Stimulated activated naive CD4-positive, alpha-beta T cell treated with Interleukin-2 at 50 U/mL for 16 hours (primary cell): ENCODE measurements at regions not wholly inside any gene's neighbourhood (a gene's known extent, or its start where the extent isn't known, plus 50 kb on each side); places are given as distances from the start of the nearest gene placed in this dataset.
A peak's percentile ranks its signal among the peaks of the same experiment; 100 is the strongest.

Source experiments
- DNase-seq: peaks from one replicate; lab custom pipeline; 2025; lab: John Stamatoyannopoulos, UW

DNA sequence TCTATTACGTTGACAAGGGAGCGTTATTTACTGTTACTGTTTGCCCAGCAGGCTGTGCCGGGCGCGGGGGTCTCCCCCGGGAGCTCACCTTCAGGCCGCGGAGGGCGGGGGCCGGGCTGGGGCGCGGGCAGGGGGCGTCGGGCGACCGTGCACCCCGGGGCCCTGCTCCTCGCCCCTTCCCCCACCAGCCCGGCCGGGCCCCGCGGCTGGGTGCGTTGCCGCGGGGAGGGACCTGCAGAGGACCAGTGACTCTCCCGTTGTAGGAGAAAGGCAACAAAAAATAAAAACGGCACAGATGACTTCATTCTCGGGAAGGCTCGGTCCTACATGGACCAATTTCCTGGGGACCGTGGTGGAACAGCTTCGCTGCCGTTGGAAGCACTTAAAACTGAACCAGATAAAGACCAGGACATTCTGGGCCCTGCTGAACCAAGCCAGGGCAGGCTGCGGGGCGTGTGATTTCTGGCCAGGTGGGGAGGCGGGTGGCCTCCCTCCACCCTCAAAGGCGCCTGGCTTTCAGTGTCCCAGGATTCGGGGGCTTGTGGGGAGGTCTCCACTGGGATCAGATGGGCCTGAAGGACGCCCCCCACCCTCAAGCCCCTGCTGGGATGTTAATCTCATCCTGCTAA, 57.4 kb downstream of the IGLL1 start:
- DNase-seq: no peak

DNA sequence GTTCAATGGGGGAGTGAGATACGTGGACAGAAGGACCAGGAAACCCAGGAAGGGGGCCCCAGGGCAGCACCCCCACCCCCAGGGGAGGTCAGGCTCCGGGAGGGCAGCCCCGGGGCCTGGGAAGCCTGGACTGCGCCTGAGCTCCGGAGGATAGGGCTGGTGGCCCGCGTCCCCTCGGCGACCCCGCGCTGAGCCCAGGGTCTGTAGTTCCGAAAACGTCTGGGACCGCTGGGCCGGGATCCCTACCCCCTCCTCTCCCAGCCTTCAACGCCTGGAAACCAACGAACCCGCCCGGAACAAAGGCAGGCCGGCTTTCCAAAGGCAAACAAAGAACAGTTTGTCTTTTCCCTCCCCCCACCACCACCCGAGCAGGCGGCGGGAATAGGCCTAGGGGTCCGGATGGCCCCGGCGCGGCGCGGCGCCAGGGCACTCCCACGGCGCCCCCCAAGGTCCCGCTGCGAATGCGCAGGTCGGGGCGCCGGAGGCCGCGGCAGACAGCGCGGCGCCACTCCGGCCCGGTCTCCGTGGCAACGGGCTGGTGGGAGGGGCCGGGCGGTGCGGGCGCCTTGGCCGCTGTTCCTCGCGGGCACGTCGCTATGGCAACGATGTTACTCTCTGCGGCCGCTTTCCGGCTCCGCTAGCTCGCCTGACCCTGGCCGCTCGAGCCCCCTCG, 58.5 kb downstream of the IGLL1 start:
- DNase-seq: peak; percentile 54

DNA sequence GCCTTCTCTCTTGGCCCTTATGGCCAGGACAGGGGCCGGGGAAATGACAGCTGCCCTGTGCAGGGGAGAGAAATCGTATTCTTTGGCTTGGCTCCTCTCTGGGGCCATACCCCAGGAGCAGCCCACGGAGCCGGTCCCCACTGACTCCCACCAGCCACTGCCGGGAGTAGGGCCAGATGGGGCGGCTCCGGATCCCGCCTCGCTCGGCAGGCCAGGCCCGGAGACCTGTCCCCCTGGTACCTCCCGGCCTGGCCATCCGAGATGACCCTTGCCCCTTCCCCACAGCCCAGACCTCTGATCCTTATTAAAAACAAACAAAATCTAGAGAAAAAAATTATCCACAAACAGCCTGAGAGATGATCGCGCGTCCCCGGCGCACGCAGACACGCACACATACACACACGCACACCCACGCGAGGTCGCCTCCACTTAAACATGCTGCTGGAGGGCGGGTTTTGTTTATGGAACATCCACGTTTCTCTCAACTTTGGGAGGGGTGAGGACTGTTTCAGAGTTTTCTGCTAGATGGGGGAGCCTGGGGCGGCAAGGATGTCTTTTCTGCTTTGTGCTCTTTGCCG, 59.1 kb downstream of the IGLL1 start:
- no peak for DNase-seq

DNA sequence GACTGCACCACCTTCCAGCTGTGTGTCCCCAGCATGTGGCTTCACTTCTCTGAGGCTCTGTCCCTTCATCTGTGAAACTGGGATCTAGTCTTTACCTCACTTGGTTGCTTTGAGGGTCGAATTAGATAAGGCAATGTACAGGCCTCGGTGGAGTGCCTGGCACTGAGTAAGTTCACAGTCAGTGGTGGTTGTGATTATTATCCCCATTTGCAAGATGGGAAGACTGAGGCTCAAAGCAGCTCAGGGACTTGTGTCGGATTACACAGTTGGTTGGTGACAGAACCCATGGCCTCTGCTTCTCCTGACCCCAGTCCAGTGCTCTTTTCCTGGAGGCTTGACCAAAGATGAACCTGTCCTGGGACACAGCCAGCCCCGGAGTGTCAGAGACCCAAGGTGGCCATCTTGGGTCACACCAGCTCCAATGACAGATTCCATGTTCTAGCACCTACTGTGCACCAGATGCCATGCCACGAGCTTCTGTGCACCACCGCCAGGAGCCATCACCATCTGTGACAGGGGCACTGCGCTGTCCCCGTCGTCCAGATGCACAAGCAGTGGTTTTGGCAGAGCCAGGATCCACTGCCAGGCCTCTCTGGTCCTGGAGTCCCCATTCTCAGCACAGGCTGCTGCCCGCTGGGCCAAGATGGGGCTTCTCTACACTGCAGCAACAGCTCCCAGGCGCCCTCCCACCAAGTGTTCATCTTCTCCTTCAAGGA, 60.5 kb downstream of the IGLL1 start:
- no peak for DNase-seq

DNA sequence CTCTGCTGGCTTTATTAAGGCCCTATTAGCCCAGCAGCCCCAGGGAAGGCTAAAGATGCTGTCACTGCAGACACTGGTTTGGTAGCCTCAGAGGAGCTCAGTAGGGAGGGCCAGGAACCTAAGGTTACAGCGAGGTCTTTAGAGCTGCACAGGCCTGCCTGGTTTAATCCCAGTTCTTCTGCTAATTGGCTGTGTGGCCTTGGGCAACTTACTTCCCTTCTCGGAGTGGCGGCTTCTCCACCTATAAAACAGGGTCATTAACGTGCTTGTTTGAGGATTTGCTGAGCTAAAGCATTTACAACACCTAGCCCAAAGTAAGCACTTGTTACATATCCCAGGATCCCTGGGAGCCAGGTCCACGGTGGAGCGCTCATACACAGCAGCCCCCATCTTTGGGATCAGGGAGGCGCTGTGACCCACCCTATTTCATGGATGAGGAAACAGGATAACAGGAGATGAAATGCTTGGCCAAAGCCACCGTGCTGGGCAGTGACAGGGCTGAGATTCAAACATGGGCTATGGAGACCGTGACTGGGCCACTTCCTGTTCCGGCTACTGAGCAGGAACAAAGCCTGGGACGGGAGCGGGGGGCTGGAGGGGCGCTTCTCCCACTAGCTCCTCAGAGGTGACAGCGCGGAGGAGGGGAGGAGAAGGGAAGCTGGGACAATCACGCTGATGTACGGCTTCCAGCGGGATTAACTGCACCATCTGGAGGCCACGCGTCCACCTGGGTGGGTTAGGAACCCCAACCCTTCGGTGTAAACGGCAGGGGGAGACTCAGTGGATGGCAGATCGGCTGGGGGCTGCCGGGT, 61.5 kb downstream of the IGLL1 start:
- DNase-seq: no peak

DNA sequence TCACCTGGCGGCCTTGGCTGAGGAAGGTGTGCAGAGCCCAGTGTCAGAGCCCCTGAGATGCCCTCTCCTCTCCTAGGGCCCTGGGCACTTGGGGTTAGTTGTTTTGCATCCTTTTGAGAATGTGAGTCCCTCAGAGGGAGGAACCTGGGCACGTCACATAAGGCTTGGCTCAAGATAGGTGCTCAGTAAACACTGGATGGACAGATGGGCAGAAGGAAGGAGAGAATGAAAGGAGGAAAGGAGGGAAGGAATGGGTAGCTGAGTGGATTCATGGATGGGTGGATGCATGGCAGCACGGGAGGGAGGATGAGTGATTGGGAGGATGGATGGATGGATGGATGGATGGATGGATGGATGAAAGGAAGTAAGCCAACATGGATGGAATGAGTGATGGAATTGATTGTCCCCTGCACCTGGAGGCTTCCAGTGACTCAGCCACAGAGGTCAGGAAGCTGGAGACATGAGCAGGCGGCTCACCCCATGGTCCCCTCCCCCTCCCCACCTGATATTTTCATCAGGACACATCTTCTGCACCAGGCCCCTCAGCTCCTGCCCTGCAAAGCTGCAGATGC, 62.2 kb downstream of the IGLL1 start:
- DNase-seq: no peak

DNA sequence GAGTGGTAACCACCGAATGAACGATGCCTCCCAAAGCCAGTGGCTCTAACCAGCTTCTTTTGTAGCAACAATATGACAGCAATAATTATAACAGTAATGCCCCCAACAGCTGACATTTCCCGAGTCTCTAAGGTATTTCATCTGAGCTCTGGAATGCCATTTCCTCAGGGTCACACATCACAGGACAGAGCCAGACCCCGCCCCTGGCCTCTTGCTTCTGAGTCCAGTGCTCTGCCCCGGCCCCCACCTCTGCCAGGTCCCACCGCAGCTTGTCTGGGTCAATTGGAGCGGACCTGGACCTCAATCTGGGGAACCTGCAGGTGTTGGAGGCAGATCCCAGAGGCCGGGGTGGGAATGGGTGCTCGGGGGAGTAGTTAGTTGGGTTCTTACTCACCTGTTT, 63.8 kb downstream of the IGLL1 start:
- DNase-seq: no peak

DNA sequence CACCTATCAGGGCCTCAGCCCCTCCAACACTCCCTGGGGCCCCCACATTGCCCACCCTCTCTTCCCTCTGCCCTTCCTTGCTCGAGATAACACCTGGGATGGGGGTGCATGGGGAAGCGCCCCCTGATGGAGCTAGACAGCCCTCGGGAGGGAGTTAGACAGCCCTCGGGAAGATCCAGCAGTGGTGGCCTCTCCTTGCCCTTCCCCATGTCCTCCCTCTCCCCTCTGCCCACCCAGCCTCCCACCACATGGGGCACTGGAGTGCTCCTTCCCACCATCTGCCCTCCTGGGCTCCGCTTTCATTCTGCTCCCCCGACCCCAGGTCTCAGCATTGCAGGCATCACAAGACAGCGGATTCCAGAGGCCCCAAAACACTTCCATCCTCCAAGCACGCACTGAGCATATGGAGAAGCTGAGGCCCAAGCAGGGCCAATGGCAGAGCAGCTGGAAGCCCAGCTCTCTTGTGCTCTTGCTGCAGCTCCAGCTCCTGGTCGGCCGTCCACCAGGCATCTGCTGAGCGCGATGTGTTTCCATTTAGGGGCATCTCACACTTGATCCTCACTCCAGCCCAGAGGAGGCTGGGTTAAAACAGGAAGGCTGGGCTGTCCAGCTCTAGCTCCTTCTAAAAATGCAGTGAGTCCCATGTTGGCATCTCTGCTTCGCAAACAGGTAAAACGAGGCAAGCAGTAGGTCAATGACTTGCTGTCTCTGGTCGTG, 65.6 kb downstream of the IGLL1 start:
- no peak for DNase-seq

DNA sequence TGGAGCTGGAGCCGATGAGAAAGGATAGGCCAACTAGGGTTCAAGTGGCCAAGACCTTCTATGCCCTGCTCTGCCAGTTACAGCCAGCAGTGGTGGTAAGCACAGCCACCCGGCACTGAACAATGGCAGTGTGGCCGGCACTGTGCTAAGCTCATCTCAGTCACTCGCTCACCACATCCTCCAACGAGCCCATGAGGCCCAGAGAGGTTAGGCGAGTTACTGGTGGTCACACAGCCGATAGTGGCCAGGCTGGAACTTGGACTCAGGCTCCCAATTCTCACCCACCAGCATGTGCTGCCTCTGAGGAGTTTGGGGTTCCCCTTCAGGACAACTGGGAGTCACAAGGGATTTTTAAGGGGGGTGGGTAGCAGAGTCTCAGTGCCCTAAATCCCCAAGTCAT, 66.4 kb downstream of the IGLL1 start:
- DNase-seq: no peak

DNA sequence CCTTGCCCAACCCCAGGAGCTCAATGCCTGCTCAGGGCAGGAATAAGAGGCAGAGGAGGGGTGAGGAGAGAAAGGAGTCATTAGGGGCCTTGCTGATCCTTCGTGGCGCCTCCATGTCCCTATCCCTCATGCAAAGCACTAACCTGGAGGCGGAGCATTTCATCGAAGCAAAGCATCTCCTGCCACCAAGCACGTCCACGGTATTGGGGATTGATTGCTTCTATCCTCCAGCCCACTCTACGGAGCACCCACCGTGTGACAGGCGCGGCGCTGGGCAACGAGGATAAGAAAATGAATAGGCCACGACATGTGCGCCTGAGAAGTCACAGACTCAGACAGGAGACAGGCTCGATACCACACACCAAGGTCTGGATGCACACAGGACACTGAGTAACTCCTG, 67.0 kb downstream of the IGLL1 start:
- no peak for DNase-seq

DNA sequence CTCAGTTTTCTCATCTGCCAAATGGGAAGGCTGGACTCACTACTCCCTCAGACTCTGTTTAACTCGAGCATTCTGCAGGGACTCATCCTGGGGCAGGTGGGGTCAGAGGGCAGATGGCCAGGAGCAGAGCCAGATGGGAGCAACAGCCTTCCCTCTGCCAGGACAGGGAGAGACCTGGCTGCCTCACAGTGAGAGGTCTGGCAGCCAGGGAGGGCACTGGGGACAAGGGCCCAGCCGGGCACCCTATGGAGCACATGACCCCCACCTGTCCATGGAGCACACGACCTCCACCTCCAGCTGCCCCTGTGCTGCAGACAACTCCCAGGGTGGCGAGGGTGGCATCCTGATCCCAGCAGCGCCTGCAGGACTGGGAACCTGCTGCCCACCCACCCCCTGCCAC, 67.4 kb downstream of the IGLL1 start:
- no peak for DNase-seq

DNA sequence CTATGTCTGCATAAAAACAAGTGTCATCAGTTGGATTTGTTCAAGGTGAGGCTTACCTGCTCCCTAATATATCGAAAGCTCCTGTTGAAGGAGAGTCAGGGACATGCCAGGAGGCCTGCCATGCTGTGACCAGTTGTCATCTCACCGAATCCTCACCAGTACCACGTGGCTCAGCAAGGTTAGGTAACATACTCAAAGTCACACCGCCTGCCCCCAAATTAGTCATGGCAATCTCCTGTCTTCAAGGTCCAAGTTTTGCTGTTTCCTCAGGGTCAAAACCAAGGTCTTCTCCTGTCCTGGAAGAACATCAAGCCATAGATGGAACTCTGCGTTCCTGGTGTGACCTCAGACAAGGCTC, 67.8 kb downstream of the IGLL1 start:
- DNase-seq: no peak

DNA sequence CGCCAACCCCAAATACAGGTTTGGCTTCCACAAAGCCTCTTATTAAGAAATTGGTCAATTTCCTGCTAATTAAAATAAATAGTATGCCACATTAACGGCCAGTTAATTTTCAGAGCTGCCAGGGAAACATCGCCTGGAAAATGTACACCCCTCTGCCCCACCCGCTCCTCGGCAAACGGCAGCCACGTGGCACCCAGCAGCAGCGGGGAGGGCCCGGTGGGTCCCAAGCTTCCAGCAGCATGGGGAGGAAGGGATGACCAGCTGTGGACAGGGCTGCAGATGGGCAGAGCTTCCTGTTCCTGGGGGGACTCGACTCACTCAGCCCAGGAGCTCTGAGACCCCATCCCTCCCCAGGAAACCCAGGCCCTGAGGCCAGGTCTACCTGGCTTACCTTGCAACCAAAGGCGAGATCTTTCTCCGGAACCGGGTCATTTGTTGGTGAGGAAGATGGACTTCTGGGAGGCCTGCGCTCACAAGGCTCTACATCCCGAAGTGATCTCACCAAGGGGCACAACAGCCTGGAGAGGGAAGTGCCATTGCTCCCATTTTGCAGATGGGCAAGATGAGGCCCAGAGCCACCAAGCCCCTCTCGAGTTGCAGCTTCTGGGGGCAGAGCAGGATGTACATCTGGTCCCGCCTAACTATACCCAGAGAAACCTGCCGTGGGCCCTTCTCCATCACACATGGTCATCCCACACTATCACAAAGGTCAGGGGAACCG, 68.3 kb downstream of the IGLL1 start:
- no peak for DNase-seq

DNA sequence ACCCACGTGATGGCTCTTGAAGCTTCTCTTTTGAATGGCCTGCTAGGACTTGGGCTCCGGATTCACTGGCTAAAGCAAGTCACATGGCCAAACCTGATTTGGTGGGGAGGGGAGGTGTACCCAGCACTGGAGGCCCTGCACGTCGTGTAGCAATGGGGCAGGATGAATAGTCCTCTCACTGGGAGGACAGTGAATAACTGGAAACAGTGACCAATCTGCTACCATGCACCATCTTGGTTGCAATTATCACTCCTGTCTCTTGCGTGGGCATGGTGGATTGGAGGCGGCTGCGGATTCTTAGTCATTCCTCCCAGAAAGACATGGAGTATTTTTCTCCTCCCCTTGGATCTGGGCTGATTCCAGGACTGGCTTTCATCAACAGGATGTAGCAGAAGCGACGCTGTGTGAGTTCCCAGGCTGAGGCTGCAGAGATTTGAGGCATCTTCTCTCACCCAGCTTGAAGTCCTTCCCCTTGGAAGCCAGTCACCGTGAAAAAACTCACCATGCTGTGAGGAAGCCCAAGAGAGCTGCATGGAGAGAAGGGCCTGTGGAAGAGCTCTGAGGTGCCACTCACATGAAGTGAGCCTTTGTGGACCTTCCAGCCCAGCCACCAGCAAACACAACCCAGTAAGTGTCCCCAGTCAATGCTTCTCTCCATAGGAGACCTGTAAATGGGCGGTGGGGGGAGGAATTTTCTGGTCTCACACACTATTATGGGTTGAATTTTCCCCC, 70.4 kb downstream of the IGLL1 start:
- no peak for DNase-seq

DNA sequence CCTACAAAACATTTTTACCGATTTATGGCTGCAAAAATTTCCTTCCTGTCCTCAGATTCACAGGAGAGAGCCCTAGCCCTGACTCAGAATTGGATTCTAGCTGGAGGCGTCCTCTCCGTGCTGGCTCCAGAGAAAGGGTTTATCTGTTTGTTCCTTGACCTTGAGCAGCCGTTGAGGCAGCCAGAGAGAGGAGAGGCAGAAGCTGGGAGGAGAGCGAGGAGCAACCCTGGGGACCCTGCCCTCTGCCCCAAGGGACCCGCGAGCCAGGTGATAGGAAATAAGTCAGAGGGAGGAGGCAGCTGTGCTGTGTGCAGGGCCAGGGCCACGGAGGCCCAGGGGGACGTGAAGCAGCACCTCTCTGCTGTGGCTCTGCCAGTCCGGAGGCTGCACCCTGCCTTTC, 75.6 kb downstream of the IGLL1 start:
- DNase-seq: no peak

DNA sequence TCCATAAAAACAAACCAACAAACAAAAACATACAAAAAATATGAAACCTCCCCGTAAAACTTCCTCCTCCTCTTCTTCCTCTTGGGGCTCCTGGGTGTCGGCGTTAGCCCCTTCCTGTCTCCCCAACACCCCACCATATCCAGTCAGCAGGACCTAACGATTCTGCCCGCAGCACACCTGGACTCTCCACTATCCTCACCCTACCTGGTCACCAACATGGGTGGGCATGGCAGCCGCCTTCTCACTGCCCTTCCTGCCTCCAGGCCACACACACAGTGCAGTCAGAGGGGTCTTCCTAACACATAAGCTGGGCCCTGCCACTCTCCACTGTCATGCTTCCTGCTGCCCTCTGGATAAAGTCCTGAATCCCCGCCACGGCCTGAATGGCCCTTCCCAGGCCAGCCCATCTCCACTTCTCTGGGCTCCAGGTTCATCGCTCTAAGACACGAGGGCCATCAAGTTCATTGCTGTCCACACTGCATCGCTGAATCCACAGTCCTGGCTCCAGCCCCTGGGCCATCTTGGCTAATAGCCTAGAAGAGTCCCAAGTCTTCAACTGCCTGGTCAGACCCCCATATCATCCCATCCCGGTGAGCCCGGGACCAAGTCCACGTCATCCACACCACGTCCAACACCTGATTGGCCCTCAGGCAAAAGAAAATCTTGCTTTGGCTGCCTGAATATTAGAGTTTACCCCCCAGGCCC, 76.2 kb downstream of the IGLL1 start:
- no peak for DNase-seq

DNA sequence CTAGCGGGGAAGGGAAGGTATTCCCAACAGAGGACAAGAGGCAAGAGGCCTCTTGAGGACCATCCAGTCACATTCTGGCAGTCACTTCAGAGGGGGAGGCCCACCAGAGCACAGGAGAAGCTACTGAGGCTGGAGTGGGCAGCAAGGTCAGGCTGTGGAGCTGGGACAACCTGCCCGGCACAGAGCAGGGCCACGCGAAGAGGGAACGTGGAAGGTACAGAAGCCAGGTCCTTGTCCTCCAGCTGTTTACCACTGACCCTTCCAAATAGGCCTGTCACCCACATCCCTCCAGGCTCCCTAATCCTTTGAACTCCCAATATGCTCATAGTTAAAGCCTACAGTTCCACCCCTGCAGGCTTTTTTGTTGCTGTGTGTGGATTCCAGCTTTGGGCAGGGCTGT, 76.9 kb downstream of the IGLL1 start:
- no peak for DNase-seq

DNA sequence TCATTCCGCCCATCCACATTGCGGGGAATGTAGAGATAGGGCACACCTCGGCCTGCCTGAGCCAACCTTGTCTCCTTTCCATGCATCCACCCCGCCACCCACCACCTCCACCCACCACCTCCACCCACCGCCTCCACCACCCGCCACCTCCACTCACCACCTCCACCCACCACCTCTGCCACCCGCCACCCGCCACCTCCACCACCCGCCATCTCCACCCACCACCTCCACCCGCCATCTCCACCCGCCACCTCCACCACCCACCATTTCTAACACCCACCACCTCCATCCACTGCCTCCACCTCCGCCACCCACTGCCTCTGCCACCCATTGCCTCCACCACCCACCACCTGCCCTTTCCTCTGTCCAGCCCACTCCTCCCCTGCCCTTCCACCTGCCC, 78.4 kb downstream of the IGLL1 start:
- DNase-seq: no peak

DNA sequence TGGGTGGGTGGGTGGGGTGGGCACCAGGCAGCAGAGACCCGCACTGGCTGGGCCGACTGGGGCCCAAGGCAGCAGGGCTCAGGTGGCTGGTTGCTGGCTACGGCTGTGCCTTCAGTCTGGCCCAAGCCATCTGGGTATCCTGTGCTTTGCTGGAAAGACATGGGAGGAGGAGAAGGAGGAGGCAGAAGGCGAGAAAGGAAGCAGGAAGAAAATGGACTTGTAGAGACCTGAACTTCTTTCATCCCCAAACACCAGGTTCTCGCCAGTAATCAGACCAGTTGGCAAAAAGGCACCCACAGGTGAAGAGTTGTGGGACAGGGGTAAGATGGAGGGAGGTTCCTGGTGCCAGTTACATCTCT, 78.8 kb downstream of the IGLL1 start:
- no peak for DNase-seq
